H1 (cell line): ENCODE measurements at regions not wholly inside any gene's neighbourhood (a gene's known extent, or its start where the extent isn't known, plus 50 kb on each side); places are given as distances from the start of the nearest gene placed in this dataset.

Experiments used
- ASH2L ChIP-seq: fragments of 200-600, 300-600 bp; sonication (generic); IDR thresholded peaks from one replicate; pipeline ENCODE4 v1.7.1; 2017; ENCODE audit warnings: low read length
- CEBPB ChIP-seq: IDR thresholded peaks from 2 replicates; pipeline ENCODE4 v1.6.1; 2012; ENCODE audit warnings: low read depth, low read length
- CHD1 ChIP-seq: IDR thresholded peaks from 2 replicates; pipeline ENCODE4 v1.6.1; 2012; ENCODE audit warnings: low read depth, low read length, improper control_type of control experiment
- EZH2 ChIP-seq: fragments of 200-600 bp; sonication (generic); IDR thresholded peaks from 2 replicates; pipeline ENCODE4 v1.7.1; 2012; ENCODE audit warnings: low read depth, mild to moderate bottlenecking, moderate library complexity, low read length, inconsistent platforms; ENCODE audit not compliant: severe bottlenecking
- JUN ChIP-seq: IDR thresholded peaks from 2 replicates; pipeline ENCODE4 v1.6.1; 2011; ENCODE audit warnings: low read depth, mild to moderate bottlenecking, improper control_type of control experiment, low read length
- KDM4A ChIP-seq: IDR thresholded peaks from one replicate; pipeline ENCODE4 v1.7.1; 2012; ENCODE audit warnings: low read depth, mild to moderate bottlenecking, moderate library complexity, low read length, inconsistent platforms; ENCODE audit not compliant: severe bottlenecking
- MAFK ChIP-seq: IDR thresholded peaks from 2 replicates; pipeline ENCODE4 v1.6.1; 2012; ENCODE audit warnings: low read depth, mild to moderate bottlenecking, improper control_type of control experiment, low read length
- POLR2A ChIP-seq, 2 experiments: IDR thresholded peaks; 1 replicate in 1 of 2; 2 replicates in 1 of 2; pipeline ENCODE4 v1.6.1; 2011; ENCODE audit warnings: low read depth in 2 of 2, low read length in 2 of 2, mild to moderate bottlenecking in 2 of 2; ENCODE audit errors: control extremely low read depth in 1 of 2
- SAP30 ChIP-seq: fragments of 300-600 bp; sonication (generic); IDR thresholded peaks from 2 replicates; pipeline ENCODE4 v1.7.1; 2012; ENCODE audit warnings: low read length, moderate library complexity, mild to moderate bottlenecking, inconsistent platforms; ENCODE audit not compliant: insufficient read depth, insufficient replicate concordance
- SIRT6 ChIP-seq: IDR thresholded peaks from one replicate; pipeline ENCODE4 v1.7.1; 2012; ENCODE audit warnings: low read length, inconsistent platforms
- SIX5 ChIP-seq: IDR thresholded peaks from 2 replicates; pipeline ENCODE4 v1.6.1; 2011; ENCODE audit warnings: mild to moderate bottlenecking, low read depth, low read length
- SP1 ChIP-seq: IDR thresholded peaks from 2 replicates; pipeline ENCODE4 v1.6.1; 2011; ENCODE audit warnings: low read depth, low read length
- YY1 ChIP-seq: IDR thresholded peaks from 2 replicates; pipeline ENCODE4 v1.6.1; 2011; ENCODE audit warnings: low read depth, mild to moderate bottlenecking, low read length
- TF ChIP-seq, protein P1 (sequence below), 3 experiments: IDR thresholded peaks; 1 replicate in 2 of 3; 2 replicates in 1 of 3; pipeline versions ENCODE4 v1.5.1 to v1.6.1; 2011; ENCODE audit warnings: low read length in 3 of 3, mild to moderate bottlenecking in 3 of 3, inconsistent platforms in 2 of 3, low read depth in 1 of 3, moderate library complexity in 1 of 3; ENCODE audit not compliant: insufficient read depth in 1 of 3; ENCODE audit errors: control extremely low read depth in 1 of 3

DNA sequence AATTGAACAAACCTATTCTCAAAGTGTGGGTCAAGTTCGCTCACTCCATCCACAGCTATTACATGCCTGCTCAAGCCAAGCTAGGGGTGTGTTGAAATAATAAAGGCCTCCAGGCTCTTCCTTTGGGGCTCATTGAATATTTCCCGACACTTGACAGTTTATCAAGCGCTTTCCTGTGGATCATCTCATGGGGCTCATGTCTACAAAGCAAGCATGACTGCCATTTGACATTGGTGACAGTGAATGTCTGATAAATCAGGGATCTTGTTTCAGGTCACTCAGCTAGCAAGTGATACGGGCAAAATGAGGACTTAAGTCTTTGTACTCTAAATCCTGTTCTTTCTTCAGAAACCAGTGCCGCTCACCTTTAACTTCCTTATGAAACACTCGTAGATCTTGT, 542.6 kb downstream of the TOX3 start:
- TF ChIP-seq KDM4A (no peak), CHD1 (no peak), JUN (no peak), EZH2 (no peak), SAP30 (no peak), MAFK (no peak), SP1 (no peak), ASH2L (no peak), POLR2A (IDR thresholded peaks at IDR 0.05; ENCODE audit: control extremely low read depth in 1 of 2, low read depth in 2 of 2, low read length in 2 of 2) (no peak), SIX5 (no peak), CEBPB (no peak), SIRT6 (no peak), YY1 (no peak)
- TF ChIP-seq, protein P1, sequence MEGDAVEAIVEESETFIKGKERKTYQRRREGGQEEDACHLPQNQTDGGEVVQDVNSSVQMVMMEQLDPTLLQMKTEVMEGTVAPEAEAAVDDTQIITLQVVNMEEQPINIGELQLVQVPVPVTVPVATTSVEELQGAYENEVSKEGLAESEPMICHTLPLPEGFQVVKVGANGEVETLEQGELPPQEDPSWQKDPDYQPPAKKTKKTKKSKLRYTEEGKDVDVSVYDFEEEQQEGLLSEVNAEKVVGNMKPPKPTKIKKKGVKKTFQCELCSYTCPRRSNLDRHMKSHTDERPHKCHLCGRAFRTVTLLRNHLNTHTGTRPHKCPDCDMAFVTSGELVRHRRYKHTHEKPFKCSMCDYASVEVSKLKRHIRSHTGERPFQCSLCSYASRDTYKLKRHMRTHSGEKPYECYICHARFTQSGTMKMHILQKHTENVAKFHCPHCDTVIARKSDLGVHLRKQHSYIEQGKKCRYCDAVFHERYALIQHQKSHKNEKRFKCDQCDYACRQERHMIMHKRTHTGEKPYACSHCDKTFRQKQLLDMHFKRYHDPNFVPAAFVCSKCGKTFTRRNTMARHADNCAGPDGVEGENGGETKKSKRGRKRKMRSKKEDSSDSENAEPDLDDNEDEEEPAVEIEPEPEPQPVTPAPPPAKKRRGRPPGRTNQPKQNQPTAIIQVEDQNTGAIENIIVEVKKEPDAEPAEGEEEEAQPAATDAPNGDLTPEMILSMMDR (IDR thresholded peaks at IDR 0.05; ENCODE audit: control extremely low read depth in 1 of 3, insufficient read depth in 1 of 3, low read depth in 1 of 3, low read length in 3 of 3) = no peak
